ENCODE measurements at regions not wholly inside any gene's neighbourhood (a gene's known extent, or its start where the extent isn't known, plus 50 kb on each side); places are given as distances from the start of the nearest gene placed in this dataset.

DNA sequence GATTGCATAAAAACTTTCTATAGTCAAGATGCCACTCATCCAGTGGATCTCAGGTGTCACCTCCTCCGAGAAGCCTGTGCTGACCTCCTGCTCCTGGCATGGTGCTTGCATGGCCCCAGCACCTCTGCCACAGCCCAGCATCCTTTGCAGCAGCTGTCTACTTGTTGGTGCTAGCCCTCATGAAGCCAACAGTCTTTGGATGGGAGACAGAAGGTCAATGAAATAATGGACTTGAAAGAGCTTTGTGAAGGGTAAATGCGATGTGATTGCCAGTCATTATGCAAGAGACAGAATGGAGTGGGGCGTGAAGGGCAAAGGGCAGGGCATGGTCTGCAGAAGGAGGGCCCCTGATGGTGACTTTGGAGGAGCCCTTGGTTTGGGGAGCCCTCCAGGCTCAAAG is 63.0 kb upstream of the CLMN start:
- no TSS peak for BruUV-seq (replicated peaks)
- no peaks in the 10 kb centered on the region for H3K27me3 ChIP-seq (ENCODE audit: control insufficient read depth in 2 of 2, insufficient read depth in 2 of 2, low read length in 2 of 2)
- POLR2A ChIA-PET: no interaction called here
- H3K9ac ChIP-seq (replicated peaks; ENCODE audit: extremely low read depth, insufficient read depth, low read length): no peak overlapping the region
- no peak overlapping the region for H3K4me2 ChIP-seq (ENCODE audit: insufficient read depth, low read length)
- no peaks in the 10 kb centered on the region for H3K79me2 ChIP-seq (ENCODE audit: control insufficient read depth, insufficient read depth, low read length)
- no peaks in the 10 kb centered on the region for H3K4me1 ChIP-seq (ENCODE audit: control insufficient read depth, extremely low read depth, insufficient read depth, low read length)
- no peak for DNase-seq (ENCODE audit: low read depth, low spot score)
- no peak for FAIRE-seq
- TF ChIP-seq FOS (IDR thresholded peaks at IDR 0.05; ENCODE audit: borderline replicate concordance, insufficient read depth, low read length) (no peak), JUN (IDR thresholded peaks at IDR 0.05; ENCODE audit: borderline replicate concordance, insufficient read depth, insufficient read length, low read depth) (no peak), MYC (IDR thresholded peaks at IDR 0.05; ENCODE audit: low read depth, low read length) (no peak), POLR2AphosphoS5 (IDR thresholded peaks at IDR 0.05; ENCODE audit: insufficient read depth, low read depth, low read length) (no peak), EZH2 (IDR thresholded peaks at IDR 0.05; ENCODE audit: borderline replicate concordance, low read depth, low read length, severe bottlenecking) (no peak), POLR2A (IDR thresholded peaks at IDR 0.05; ENCODE audit: low read depth, low read length) (no peak), GATA2 (IDR thresholded peaks at IDR 0.05; ENCODE audit: insufficient read depth, insufficient read length, low read depth, low read length) (no peak)
- TF ChIP-seq, protein P1, sequence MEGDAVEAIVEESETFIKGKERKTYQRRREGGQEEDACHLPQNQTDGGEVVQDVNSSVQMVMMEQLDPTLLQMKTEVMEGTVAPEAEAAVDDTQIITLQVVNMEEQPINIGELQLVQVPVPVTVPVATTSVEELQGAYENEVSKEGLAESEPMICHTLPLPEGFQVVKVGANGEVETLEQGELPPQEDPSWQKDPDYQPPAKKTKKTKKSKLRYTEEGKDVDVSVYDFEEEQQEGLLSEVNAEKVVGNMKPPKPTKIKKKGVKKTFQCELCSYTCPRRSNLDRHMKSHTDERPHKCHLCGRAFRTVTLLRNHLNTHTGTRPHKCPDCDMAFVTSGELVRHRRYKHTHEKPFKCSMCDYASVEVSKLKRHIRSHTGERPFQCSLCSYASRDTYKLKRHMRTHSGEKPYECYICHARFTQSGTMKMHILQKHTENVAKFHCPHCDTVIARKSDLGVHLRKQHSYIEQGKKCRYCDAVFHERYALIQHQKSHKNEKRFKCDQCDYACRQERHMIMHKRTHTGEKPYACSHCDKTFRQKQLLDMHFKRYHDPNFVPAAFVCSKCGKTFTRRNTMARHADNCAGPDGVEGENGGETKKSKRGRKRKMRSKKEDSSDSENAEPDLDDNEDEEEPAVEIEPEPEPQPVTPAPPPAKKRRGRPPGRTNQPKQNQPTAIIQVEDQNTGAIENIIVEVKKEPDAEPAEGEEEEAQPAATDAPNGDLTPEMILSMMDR (IDR thresholded peaks at IDR 0.05; ENCODE audit: extremely low read depth in 1 of 2, insufficient read depth in 1 of 2, low read depth in 1 of 2, low read length in 2 of 2): no peak
- TF ChIP-seq, protein P2, sequence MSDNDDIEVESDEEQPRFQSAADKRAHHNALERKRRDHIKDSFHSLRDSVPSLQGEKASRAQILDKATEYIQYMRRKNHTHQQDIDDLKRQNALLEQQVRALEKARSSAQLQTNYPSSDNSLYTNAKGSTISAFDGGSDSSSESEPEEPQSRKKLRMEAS (IDR thresholded peaks at IDR 0.05; ENCODE audit: insufficient read depth, insufficient read length): no peak
- H3K27ac ChIP-seq (ENCODE audit: insufficient read depth, low read depth, low read length): no peak overlapping the region
- intact Hi-C loops (cut with micrococcal nuclease) (no loop called here), dilution Hi-C loops (cut with MboI; ENCODE audit: extremely low pct_ligation_motif_present, low sequenced_read_pairs) (no loop called here)
- H3K9me1 ChIP-seq (replicated peaks; ENCODE audit: control insufficient read depth, extremely low read depth, insufficient read depth, low read length): no peaks in the 10 kb centered on the region
- H4K20me1 ChIP-seq (replicated peaks; ENCODE audit: control insufficient read depth, extremely low read depth, insufficient read depth, low read length): no peaks in the 10 kb centered on the region
- H3K4me3 ChIP-seq (replicated peaks in 1 of 3; ENCODE audit: insufficient read depth in 1 of 3, low read depth in 1 of 3, low read length in 3 of 3): no peak overlapping the region
- CTCF ChIA-PET: no interaction called here
- H2AFZ ChIP-seq (ENCODE audit: low read depth, low read length): no peak overlapping the region
- H3K9me3 ChIP-seq (replicated peaks; ENCODE audit: control insufficient read depth, insufficient read depth, low read length): no peaks in the 10 kb centered on the region
- H3K36me3 ChIP-seq (ENCODE audit: control insufficient read depth in 2 of 2, extremely low read depth in 1 of 2, insufficient read depth in 2 of 2, low read length in 2 of 2): no peaks in the 10 kb centered on the region

All from endothelial cell of umbilical vein (primary cell).